GM19468 (cell line): ENCODE measurements at regions not wholly inside any gene's neighbourhood (a gene's known extent, or its start where the extent isn't known, plus 50 kb on each side); places are given as distances from the start of the nearest gene placed in this dataset.
"Not testable (repeated sequence)": the region's sequence is repeated elsewhere in the genome, so short reads cannot be mapped to it uniquely, and the experiment has no call there.

ENCODE experiments used
- ATAC-seq: cut with Tn5 transposase; IDR thresholded peaks from one replicate; pipeline ENCODE4 v1.9.1; 2021; ENCODE audit warnings: mild to moderate bottlenecking, moderate library complexity, moderate number of reproducible peaks; ENCODE audit not compliant: unreplicated experiment; ENCODE audit errors: extremely low read depth

- no peak for ATAC-seq
Observed at GRCh38 chr14:40762685-40763084, 844.0 kb upstream of the LRFN5 start.

GRCh38 chr14:40762177-40762576, 844.5 kb upstream of the LRFN5 start:
- no peak for ATAC-seq

GRCh38 chr14:40760704-40761103, 846.0 kb upstream of the LRFN5 start:
- ATAC-seq = no peak

GRCh38 chr14:40758076-40758475, 848.6 kb upstream of the LRFN5 start:
- ATAC-seq = no peak

GRCh38 chr14:40757376-40757950, 849.2 kb upstream of the LRFN5 start:
- no peak for ATAC-seq

GRCh38 chr14:40733206-40733605, 873.5 kb upstream of the LRFN5 start:
- ATAC-seq = no peak

- ATAC-seq = no peak
Observed at GRCh38 chr14:40727107-40727506, 879.6 kb upstream of the LRFN5 start.

- no peak for ATAC-seq
Observed at GRCh38 chr14:40713387-40713786, 893.3 kb upstream of the LRFN5 start.

GRCh38 chr14:40697231-40697630, 909.4 kb upstream of the LRFN5 start:
- no peak for ATAC-seq

- no peak for ATAC-seq
Observed at GRCh38 chr14:40694023-40694422, 912.7 kb upstream of the LRFN5 start.

GRCh38 chr14:40691066-40691465, 915.6 kb upstream of the LRFN5 start:
- ATAC-seq = no peak

- no peak for ATAC-seq
Observed at GRCh38 chr14:40685764-40686163, 920.9 kb upstream of the LRFN5 start.

- ATAC-seq = no peak
Observed at GRCh38 chr14:40684328-40684727, 922.3 kb upstream of the LRFN5 start.

GRCh38 chr14:40682131-40682913, 924.4 kb upstream of the LRFN5 start:
- ATAC-seq = no peak

- no peak for ATAC-seq
Observed at GRCh38 chr14:40679256-40679655, 927.4 kb upstream of the LRFN5 start.

- not testable (repeated sequence) for ATAC-seq
Observed at GRCh38 chr14:40677206-40677605, 929.5 kb upstream of the LRFN5 start.

GRCh38 chr14:40674502-40674901, 932.2 kb upstream of the LRFN5 start:
- no peak for ATAC-seq

- ATAC-seq = no peak
Observed at GRCh38 chr14:40656311-40656710, 950.4 kb upstream of the LRFN5 start.

- no peak for ATAC-seq
Observed at GRCh38 chr14:40652089-40652691, 954.5 kb upstream of the LRFN5 start.

GRCh38 chr14:40630471-40630870, 976.2 kb upstream of the LRFN5 start:
- ATAC-seq = no peak

- ATAC-seq = not testable (repeated sequence)
Observed at GRCh38 chr14:40629551-40630137, 977.0 kb upstream of the LRFN5 start.
